HCT116 (cell line): ENCODE measurements at regions not wholly inside any gene's neighbourhood (a gene's known extent, or its start where the extent isn't known, plus 50 kb on each side); places are given as distances from the start of the nearest gene placed in this dataset.

Source experiments
- ATAC-seq: fragments of 200-7000 bp; cut with Tn5 transposase; 2 replicates; pipeline ENCODE4 v1.9.1; 2020; ENCODE audit warnings: mild to moderate bottlenecking, moderate library complexity
- BruUV-seq: library from RNA; stranded (reverse); fragments of 400-500 nt; replicated peaks from 2 replicates; lab custom pipeline; 2021; lab: Mats Ljungman, UMichigan
- CTCF ChIA-PET: fragments of 300-600 bp; sonication (Branson Sonifier 250); formaldehyde crosslinking; loops from one replicate; lab custom pipeline; 2021; ENCODE audit warnings: antibody characterized with exemption; lab: Charles Lee
- POLR2A ChIA-PET: fragments of 300-600, 350-600 bp; sonication (Branson Sonifier 250); formaldehyde crosslinking; loops from one replicate; lab custom pipeline; 2021; ENCODE audit warnings: antibody characterized with exemption; lab: Charles Lee
- RAD21 ChIA-PET, 2 experiments: fragments of 300-600 bp; sonication (Branson Sonifier 250); formaldehyde crosslinking; loops; one replicate each; lab custom pipeline; 2023; ENCODE audit warnings: low total read pairs in 2 of 2; ENCODE audit not compliant: uncharacterized antibody in 2 of 2, unreplicated experiment in 2 of 2, low non-redundant PET in 1 of 2; lab: Charles Lee
- DNase-seq: peaks from one replicate; pipeline ENCODE4 v3.0.0-alpha.2; 2010; ENCODE audit warnings: low read depth, low spot score
- H2AFZ ChIP-seq: fragments of 200-600 bp; shearing (Covaris generic), sonication (generic); 2 replicates; pipeline ENCODE4 v1.6.1; 2017; ENCODE audit warnings: low read depth, mixed run types, mixed read lengths, antibody characterized with exemption, low read length; ENCODE audit not compliant: poor library complexity, severe bottlenecking
- H3K27ac ChIP-seq: 2 replicates; pipeline ENCODE4 v1.5.1; 2012; ENCODE audit warnings: low read depth, low read length
- H3K27me3 ChIP-seq: fragments of 200-600 bp; sonication (generic); 2 replicates; pipeline ENCODE4 v1.6.1; 2016; ENCODE audit warnings: mixed run types, low read length, mixed read lengths; ENCODE audit not compliant: insufficient read depth
- H3K36me3 ChIP-seq, 2 experiments: fragments of 200-500 bp in 1 of 2; fragments of 200-600 bp in 1 of 2; sonication (Bioruptor generic) in 1 of 2; sonication (generic) in 1 of 2; 2 replicates each; pipeline versions ENCODE4 v1.5.1 to v1.6.1; 2014 to 2016; ENCODE audit warnings: low read length in 2 of 2, inconsistent platforms in 1 of 2, mixed read lengths in 1 of 2, mixed run types in 1 of 2; ENCODE audit not compliant: insufficient read depth in 2 of 2, control insufficient read depth in 1 of 2
- H3K4me1 ChIP-seq, 2 experiments: fragments of 200-600 bp in 1 of 2; sonication (generic) in 1 of 2; 2 replicates each; pipeline versions ENCODE4 v1.5.1 to v1.6.1; 2012 to 2017; ENCODE audit warnings: low read length in 2 of 2, inconsistent platforms in 1 of 2, mild to moderate bottlenecking in 1 of 2, mixed read lengths in 1 of 2, mixed run types in 1 of 2, moderate library complexity in 1 of 2; ENCODE audit not compliant: insufficient read depth in 2 of 2, control insufficient read depth in 1 of 2
- H3K4me2 ChIP-seq: fragments of 200-600 bp; sonication (generic); 2 replicates; pipeline ENCODE4 v1.6.1; 2017; ENCODE audit warnings: mixed run types, low read length, mixed read lengths
- H3K4me3 ChIP-seq, 2 experiments: fragments of 200-600 bp in 1 of 2; sonication (generic) in 1 of 2; replicated peaks in 1 of 2; 2 replicates each; pipeline ENCODE4 v1.5.1; 2011 to 2016; ENCODE audit warnings: low read length in 2 of 2, control low read depth in 1 of 2, low read depth in 1 of 2, mild to moderate bottlenecking in 1 of 2, mixed read lengths in 1 of 2, mixed run types in 1 of 2
- H3K79me2 ChIP-seq: fragments of 200-600 bp; sonication (generic); 2 replicates; pipeline ENCODE4 v1.6.1; 2017; ENCODE audit warnings: mild to moderate bottlenecking, mixed run types, low read length, moderate library complexity, mixed read lengths; ENCODE audit not compliant: insufficient read depth
- H3K9ac ChIP-seq: fragments of 200-600 bp; sonication (generic); 2 replicates; pipeline ENCODE4 v1.6.1; 2016; ENCODE audit warnings: low read length, mixed read lengths
- H3K9me2 ChIP-seq: fragments of 200-600 bp; sonication (generic), shearing (Covaris generic); 2 replicates; pipeline ENCODE4 v1.6.1; 2017; ENCODE audit warnings: mixed run types, mild to moderate bottlenecking, moderate library complexity; ENCODE audit not compliant: insufficient read depth
- H3K9me3 ChIP-seq, 2 experiments: fragments of 200-500 bp in 1 of 2; fragments of 200-600 bp in 1 of 2; sonication (Bioruptor generic) in 1 of 2; sonication (generic) in 1 of 2; 2 replicates each; pipeline ENCODE4 v1.6.1; 2014 to 2017; ENCODE audit warnings: low read length in 2 of 2, mixed read lengths in 2 of 2, inconsistent platforms in 1 of 2, low read depth in 1 of 2, mild to moderate bottlenecking in 1 of 2, mixed run types in 1 of 2, moderate library complexity in 1 of 2; ENCODE audit not compliant: control insufficient read depth in 1 of 2, insufficient read depth in 1 of 2
- H4K20me1 ChIP-seq: fragments of 200-600 bp; sonication (generic), shearing (Covaris generic); 2 replicates; pipeline ENCODE4 v1.6.1; 2017; ENCODE audit warnings: mixed run types, mild to moderate bottlenecking, moderate library complexity; ENCODE audit not compliant: insufficient read depth
- CBX3 ChIP-seq: IDR thresholded peaks from 2 replicates; pipeline ENCODE4 v1.6.1; 2012; ENCODE audit warnings: low read depth
- CEBPB ChIP-seq: IDR thresholded peaks from 2 replicates; pipeline ENCODE4 v1.6.1; 2012; ENCODE audit warnings: low read depth
- EZH2 ChIP-seq: fragments of 200-600 bp; sonication (generic); IDR thresholded peaks from 2 replicates; pipeline ENCODE4 v1.6.1; 2017; ENCODE audit warnings: antibody characterized with exemption, mixed run types
- EZH2phosphoT487 ChIP-seq: fragments of 200-600 bp; IDR thresholded peaks from 2 replicates; pipeline ENCODE4 v1.6.1; 2018; ENCODE audit warnings: antibody characterized with exemption, borderline replicate concordance
- POLR2AphosphoS5 ChIP-seq: IDR thresholded peaks from 2 replicates; pipeline ENCODE4 v1.6.1; 2011; ENCODE audit warnings: mild to moderate bottlenecking, low read depth, low read length, moderate library complexity
- SIN3A ChIP-seq: IDR thresholded peaks from 2 replicates; pipeline ENCODE4 v1.6.1; 2012; ENCODE audit warnings: low read depth
- SP1 ChIP-seq: IDR thresholded peaks from 2 replicates; pipeline ENCODE4 v1.6.1; 2012; ENCODE audit warnings: low read depth
- ZFX ChIP-seq: fragments of 450-650 bp; IDR thresholded peaks from 2 replicates; pipeline ENCODE4 v1.6.1; 2017
- ZNF274 ChIP-seq: fragments of 200-500 bp; sonication (Bioruptor generic); IDR thresholded peaks from 2 replicates; pipeline ENCODE4 v1.6.1; 2014; ENCODE audit warnings: mild to moderate bottlenecking, low read depth, low read length, inconsistent platforms
- intact Hi-C: fragments of 100-400 bp; cut with micrococcal nuclease; formaldehyde crosslinking; loops from 2 replicates; pipeline ENCODE4 v1.10.0; 2022
- TF ChIP-seq, protein P1 (sequence below): IDR thresholded peaks from 2 replicates; pipeline ENCODE4 v1.6.1; 2011; ENCODE audit warnings: mild to moderate bottlenecking, low read length, moderate library complexity; ENCODE audit not compliant: insufficient replicate concordance; ENCODE audit errors: extremely low read depth

DNA sequence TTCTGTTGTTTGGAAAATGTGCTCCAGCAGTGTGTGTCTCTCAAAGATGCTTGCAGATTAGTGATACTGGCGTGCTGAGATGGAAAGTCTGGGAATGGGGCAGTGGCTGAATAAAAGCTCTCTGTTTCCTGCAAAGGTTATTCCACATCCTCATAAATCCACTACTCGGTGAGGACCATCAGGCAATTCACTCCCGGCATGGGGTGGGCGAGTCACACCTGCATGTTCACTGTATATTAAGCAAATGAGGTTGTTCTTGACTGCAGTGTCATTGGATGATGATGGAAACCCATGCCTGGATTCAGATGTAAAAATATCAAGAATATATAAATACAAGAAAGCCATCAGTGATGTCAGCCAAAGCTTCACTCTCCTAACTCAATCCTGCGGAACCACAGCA lies 65.4 kb upstream of the DSCAM start:
- no peaks in the 10 kb centered on the region for H3K27me3 ChIP-seq
- POLR2A ChIA-PET = no interaction called here
- RAD21 ChIA-PET = no interaction called here

DNA sequence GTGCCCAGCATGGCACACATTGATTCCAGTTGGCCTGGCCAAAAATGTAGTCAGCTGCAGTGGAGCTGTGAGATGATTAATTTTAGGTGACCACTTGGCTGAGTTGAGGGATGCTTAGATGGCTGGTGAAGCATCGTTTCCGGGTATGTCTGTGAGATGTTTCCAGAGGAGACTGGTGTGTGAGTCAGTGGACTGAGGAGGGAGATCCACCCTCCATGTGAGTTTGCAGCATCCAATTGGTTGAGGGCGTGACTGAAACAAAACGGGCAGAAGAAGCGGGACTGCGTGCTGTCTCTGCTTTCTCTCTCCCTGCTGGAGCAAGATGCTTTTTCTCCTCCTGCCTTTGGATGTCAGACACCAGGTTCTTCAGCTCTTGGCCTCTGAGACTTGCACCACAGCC lies 68.2 kb upstream of the DSCAM start:
- H2AFZ ChIP-seq = no peak overlapping the region
- H3K4me2 ChIP-seq = no peak overlapping the region
- H3K27me3 ChIP-seq = no peaks in the 10 kb centered on the region
- no peak for ATAC-seq
- no peaks in the 10 kb centered on the region for H3K4me1 ChIP-seq
- no peaks in the 10 kb centered on the region for H3K79me2 ChIP-seq
- no peaks in the 10 kb centered on the region for H3K9me2 ChIP-seq
- ChIA-PET POLR2A (no interaction called here), CTCF (no interaction called here), RAD21 (no interaction called here)
- H3K9ac ChIP-seq = no peak overlapping the region
- BruUV-seq = no TSS peak
- H4K20me1 ChIP-seq = no peaks in the 10 kb centered on the region
- DNase-seq = no peak
- peaks cover 4 to 21% of the 10 kb centered on the region in 2 experiments; a peak in 2 of 4 replicates for H3K9me3 ChIP-seq
- no peaks in the 10 kb centered on the region for H3K36me3 ChIP-seq
- intact Hi-C loops = no loop called here
- TF ChIP-seq CBX3 = no peak
- TF ChIP-seq EZH2phosphoT487 = no peak
- TF ChIP-seq POLR2AphosphoS5 = no peak
- no peak for TF ChIP-seq ZNF274
- H3K4me3 ChIP-seq = no peak overlapping the region
- H3K27ac ChIP-seq = no peak overlapping the region

More for the DNA sequence above, 65.4 kb upstream of the DSCAM start:
- H2AFZ ChIP-seq = no peak overlapping the region
- no peak overlapping the region for H3K27ac ChIP-seq
- no peak overlapping the region for H3K9ac ChIP-seq
- H3K36me3 ChIP-seq = no peaks in the 10 kb centered on the region
- H3K4me2 ChIP-seq = no peak overlapping the region
- H3K9me3 ChIP-seq = peaks cover 13 to 28% of the 10 kb centered on the region in 2 experiments; a peak in 2 of 4 replicates
- no peak for DNase-seq
- no peak for ATAC-seq
- BruUV-seq = no TSS peak
- H4K20me1 ChIP-seq = no peaks in the 10 kb centered on the region
- no peaks in the 10 kb centered on the region for H3K4me1 ChIP-seq
- H3K4me3 ChIP-seq = no peak overlapping the region
- H3K79me2 ChIP-seq = no peaks in the 10 kb centered on the region
- TF ChIP-seq EZH2 = no peak
- TF ChIP-seq SIN3A = no peak
- TF ChIP-seq, protein P1, sequence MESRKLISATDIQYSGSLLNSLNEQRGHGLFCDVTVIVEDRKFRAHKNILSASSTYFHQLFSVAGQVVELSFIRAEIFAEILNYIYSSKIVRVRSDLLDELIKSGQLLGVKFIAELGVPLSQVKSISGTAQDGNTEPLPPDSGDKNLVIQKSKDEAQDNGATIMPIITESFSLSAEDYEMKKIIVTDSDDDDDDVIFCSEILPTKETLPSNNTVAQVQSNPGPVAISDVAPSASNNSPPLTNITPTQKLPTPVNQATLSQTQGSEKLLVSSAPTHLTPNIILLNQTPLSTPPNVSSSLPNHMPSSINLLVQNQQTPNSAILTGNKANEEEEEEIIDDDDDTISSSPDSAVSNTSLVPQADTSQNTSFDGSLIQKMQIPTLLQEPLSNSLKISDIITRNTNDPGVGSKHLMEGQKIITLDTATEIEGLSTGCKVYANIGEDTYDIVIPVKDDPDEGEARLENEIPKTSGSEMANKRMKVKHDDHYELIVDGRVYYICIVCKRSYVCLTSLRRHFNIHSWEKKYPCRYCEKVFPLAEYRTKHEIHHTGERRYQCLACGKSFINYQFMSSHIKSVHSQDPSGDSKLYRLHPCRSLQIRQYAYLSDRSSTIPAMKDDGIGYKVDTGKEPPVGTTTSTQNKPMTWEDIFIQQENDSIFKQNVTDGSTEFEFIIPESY = no peak
- no peak for TF ChIP-seq ZFX
- no peak for TF ChIP-seq CEBPB
- TF ChIP-seq SP1 = no peak
- CTCF ChIA-PET = no interaction called here
- intact Hi-C loops = no loop called here
- no peaks in the 10 kb centered on the region for H3K9me2 ChIP-seq
